Skeletal muscle tissue (tissue), 3 donors: ENCODE measurements at regions not wholly inside any gene's neighbourhood (a gene's known extent, or its start where the extent isn't known, plus 50 kb on each side); places are given as distances from the start of the nearest gene placed in this dataset.

Experiments
- H3K27ac ChIP-seq: one replicate; pipeline ENCODE4 v1.7.0; 2013; ENCODE audit warnings: mild to moderate bottlenecking, low read depth, low read length, inconsistent platforms
- H3K27me3 ChIP-seq, 3 donors: one replicate each; pipeline ENCODE4 v1.7.0; 2013; ENCODE audit warnings: low read length in 3 of 3; ENCODE audit not compliant: control insufficient read depth in 3 of 3, insufficient read depth in 3 of 3
- H3K36me3 ChIP-seq, 3 donors: one replicate each; pipeline ENCODE4 v1.7.0; 2013; ENCODE audit warnings: low read length in 3 of 3; ENCODE audit not compliant: control insufficient read depth in 3 of 3, insufficient read depth in 3 of 3
- H3K4me1 ChIP-seq, 3 donors: one replicate each; pipeline ENCODE4 v1.7.0; 2013; ENCODE audit warnings: low read length in 3 of 3, mild to moderate bottlenecking in 3 of 3; ENCODE audit not compliant: control insufficient read depth in 3 of 3, insufficient read depth in 3 of 3
- H3K4me3 ChIP-seq, 3 donors: one replicate each; pipeline ENCODE4 v1.7.0; 2013; ENCODE audit warnings: low read length in 3 of 3
- H3K9ac ChIP-seq, 3 donors: one replicate each; pipeline ENCODE4 v1.7.0; 2013; ENCODE audit warnings: low read length in 3 of 3, mild to moderate bottlenecking in 3 of 3, moderate library complexity in 2 of 3, low read depth in 1 of 3
- H3K9me3 ChIP-seq, 3 donors: one replicate each; pipeline ENCODE4 v1.7.0; 2013; ENCODE audit warnings: low read length in 3 of 3; ENCODE audit not compliant: control insufficient read depth in 3 of 3
- donor health status: Osteomylitis.

DNA sequence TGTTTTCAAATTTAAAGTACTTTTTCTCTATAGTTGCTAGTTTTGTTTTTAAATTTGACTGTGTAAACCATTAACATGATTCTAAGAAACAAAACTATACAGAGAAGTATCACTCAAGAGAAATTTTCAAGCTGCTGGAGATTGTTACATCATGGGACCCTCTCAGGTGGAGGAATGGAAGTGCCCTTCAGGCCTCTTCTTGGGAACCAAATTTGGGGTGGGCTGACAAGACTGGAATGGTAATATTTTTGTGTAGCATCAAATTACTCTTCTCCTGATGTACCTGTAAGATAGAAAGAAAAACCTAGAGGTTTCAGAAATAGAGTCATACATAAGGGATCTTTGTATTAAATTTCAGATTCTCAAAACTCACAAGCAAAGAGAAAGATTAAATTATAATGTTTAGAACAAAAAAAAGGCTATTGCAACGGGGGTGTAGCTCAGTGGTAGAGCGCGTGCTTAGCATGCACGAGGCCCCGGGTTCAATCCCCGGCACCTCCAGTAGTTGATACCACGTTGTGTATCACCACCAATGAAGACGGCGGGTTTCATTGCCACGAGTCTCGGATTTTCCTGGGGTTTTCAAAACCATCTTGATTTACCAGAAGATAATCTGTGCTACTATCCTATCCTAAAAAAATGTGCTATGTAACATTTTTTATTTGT is 193.7 kb downstream of the GPX5 start:
- H3K9me3 ChIP-seq = no peaks in the 10 kb centered on the region

DNA sequence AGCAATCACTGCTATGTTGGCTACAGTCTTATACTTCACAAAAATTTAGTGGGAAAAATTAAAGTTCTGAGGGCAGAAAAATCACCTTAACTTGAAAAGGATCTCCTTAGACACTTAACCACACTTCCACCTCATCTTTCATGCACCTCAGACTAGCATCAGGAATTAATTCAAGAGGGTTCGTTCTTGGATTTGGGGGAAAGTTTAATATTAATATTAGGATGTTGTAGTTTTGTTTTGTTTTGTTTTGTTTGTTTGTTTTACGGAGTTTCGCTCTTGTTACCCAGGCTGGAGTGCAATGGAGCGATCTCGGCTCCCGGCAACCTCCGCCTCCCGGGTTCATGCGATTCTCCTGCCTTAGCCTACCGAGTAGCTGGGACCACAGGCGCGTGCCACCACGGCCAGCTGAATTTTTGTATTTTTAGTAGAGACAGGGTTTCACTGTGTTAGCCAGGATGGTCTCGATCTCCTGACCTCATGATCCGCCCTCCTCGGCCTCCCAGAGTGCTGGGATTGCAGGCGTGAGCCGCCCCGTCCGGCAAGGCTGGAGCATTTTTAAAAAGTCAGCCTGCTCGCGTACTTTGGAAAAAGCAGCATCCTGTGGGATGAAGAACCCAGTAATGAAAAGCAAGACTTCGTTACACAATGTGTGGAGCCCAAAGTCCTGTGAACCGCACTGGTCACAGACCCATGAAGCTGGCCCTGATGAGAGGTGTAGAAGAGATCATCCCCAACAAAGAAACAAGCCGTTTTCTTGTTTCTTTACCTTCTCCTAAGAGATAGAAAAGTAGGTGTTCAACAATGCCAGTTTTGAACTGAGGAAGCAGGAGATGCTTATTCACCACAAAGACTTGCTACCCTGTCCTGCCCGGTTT is 194.9 kb downstream of the GPX5 start:
- no peaks in the 10 kb centered on the region for H3K9me3 ChIP-seq
- no peak overlapping the region for H3K4me3 ChIP-seq
- H3K27me3 ChIP-seq = peaks cover 0 to 15% (median 3%) of the 10 kb centered on the region in 3 donors
- no peak overlapping the region for H3K9ac ChIP-seq
- H3K4me1 ChIP-seq = no peaks in the 10 kb centered on the region
- H3K27ac ChIP-seq = no peak overlapping the region
- no peaks in the 10 kb centered on the region for H3K36me3 ChIP-seq

More for the DNA sequence above, 193.7 kb downstream of the GPX5 start:
- no peaks in the 10 kb centered on the region for H3K4me1 ChIP-seq
- H3K27me3 ChIP-seq = peaks cover 0 to 15% (median 3%) of the 10 kb centered on the region in 3 donors
- H3K4me3 ChIP-seq = no peak overlapping the region
- no peak overlapping the region for H3K27ac ChIP-seq
- no peaks in the 10 kb centered on the region for H3K36me3 ChIP-seq
- no peak overlapping the region for H3K9ac ChIP-seq

DNA sequence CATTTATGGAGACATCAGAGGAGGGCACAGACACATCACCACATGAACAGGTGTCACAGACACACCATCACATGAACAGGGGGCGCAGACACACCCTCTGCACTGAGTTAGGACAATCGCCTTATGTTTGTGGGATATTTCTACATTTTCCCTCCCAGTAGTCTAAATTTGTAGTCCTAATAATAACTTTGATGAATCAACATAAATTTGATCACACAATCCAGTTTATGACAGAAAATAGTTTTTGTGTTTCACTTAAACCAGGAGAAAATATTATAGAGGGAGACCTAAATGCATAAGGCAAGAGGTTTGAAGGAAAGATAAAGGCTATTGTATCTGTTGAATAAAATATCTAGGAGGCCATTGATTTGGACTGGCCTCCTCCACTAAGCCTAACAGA is 195.7 kb downstream of the GPX5 start:
- Histone ChIP-seq H3K36me3 (no peaks in the 10 kb centered on the region), H3K27me3 (peaks cover 0 to 15% (median 3%) of the 10 kb centered on the region in 3 donors), H3K9ac (no peak overlapping the region)

DNA sequence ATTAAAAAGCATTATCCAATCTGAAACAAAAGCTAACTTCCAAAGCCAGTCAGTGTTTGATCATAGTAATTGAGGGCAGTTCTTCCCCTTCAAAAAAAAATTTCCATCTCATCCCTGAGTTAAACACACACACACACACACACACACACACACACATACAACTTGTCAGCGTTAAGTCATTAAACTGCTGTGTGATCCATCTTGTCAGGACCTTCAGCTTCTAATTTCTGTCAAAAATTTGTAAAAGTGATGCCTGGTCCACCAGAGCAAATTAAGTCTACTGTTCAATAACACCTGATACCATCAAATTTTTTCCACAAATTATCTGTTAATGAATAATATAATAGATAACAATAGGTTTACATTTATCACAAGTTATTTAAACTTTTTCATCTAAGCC is 198.7 kb downstream of the GPX5 start:
- Histone ChIP-seq H3K4me1 (peaks cover 0 to 4% (median 3%) of the 10 kb centered on the region in 3 donors), H3K36me3 (no peaks in the 10 kb centered on the region), H3K27me3 (peaks cover 0 to 17% (median 3%) of the 10 kb centered on the region in 3 donors), H3K27ac (no peak overlapping the region), H3K9me3 (no peaks in the 10 kb centered on the region), H3K4me3 (no peak overlapping the region), H3K9ac (no peak overlapping the region)

More for the DNA sequence above, 195.7 kb downstream of the GPX5 start:
- H3K4me3 ChIP-seq = no peak overlapping the region
- H3K27ac ChIP-seq = no peak overlapping the region
- no peaks in the 10 kb centered on the region for H3K4me1 ChIP-seq
- no peaks in the 10 kb centered on the region for H3K9me3 ChIP-seq

DNA sequence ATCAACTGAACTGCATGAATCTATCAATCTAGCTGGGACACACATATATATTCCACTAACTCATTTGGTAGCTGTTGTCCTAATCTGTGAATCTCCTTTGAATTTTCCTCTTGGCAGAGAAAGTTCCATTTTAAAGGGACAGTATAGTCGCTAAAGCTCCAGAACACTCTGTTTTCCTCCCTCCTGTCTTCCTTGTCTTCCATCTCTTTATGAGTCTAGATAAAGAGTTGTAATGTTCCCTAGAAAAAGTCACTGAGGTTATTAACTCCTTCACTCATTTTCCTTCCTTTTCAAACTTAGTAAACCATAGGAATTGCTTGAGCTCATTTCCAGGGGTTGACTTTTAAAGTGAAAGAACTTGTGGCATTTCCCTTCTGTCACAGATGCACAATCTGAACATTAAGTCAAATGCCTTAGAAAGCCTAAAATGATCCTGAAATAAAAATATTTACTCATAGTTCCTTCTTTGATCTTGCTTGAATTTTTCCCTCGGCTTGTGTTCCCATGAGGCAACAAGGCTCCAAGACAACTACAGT is 198.4 kb downstream of the TRIM27 start:
- Histone ChIP-seq H3K9ac (no peak overlapping the region), H3K27me3 (peaks cover 0 to 22% (median 9%) of the 10 kb centered on the region in 3 donors), H3K9me3 (no peaks in the 10 kb centered on the region), H3K27ac (no peak overlapping the region), H3K4me3 (no peak overlapping the region), H3K36me3 (no peaks in the 10 kb centered on the region), H3K4me1 (peaks cover 0 to 4% (median 3%) of the 10 kb centered on the region in 3 donors)

DNA sequence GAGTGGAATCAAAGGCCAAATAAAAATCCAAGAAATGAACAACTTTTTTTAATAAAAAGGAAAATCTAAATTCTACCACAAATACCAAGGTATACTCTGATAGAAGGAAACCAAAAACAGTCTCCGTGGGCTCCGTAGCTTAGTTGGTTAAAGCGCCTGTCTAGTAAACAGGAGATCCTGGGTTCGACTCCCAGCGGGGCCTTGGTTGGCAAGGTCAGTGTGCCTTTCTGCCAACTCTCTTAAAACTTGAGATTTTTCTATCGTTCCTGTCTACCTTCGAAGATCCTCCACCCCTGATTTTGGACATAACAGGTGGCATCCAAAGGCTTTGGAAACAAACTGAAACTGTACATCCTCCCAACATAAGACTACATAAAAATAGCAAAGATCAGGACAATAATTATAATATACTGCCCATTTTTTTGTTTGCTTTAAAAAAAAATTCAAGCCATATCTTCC is 197.9 kb downstream of the TRIM27 start:
- Histone ChIP-seq H3K36me3 (no peaks in the 10 kb centered on the region), H3K9ac (no peak overlapping the region), H3K4me3 (no peak overlapping the region), H3K9me3 (no peaks in the 10 kb centered on the region), H3K4me1 (peaks cover 0 to 4% (median 3%) of the 10 kb centered on the region in 3 donors), H3K27ac (no peak overlapping the region), H3K27me3 (peaks cover 2 to 28% (median 9%) of the 10 kb centered on the region in 3 donors)

DNA sequence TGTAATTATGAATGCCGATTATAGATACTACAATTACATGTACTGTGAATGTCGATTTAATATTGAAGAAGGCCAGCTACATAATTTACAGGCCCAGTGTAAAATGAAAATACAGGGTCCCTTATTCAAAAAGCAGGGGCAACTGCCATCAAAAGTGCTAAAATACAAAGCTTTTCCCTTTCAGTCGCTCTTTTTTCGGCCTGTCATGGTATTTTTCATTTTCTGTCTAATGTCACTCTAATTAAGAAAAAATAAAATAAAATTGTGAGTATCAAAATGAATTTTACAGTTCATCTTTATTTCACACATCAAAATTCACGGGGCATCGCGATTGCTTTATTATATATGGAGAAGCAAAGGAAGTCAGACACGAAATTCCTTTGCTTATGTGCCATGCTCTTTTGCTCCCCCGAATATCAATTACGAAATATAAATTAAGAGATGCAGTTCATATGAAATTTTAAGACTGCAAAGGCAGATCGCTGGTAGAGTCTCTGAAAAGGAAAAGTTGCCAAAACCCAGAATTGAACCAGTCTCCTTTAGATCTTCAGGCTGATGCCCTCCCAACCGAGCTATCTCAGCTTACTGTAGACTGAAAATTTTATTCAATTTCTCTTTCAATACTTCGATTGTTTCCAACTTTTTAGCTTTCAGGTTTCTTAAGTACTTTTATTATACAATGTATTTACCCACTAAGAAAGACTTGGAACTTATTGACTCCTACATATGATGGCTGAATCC is 197.0 kb downstream of the TRIM27 start:
- H3K4me3 ChIP-seq = no peak overlapping the region
- H3K27ac ChIP-seq = no peak overlapping the region
- peaks cover 0 to 4% (median 3%) of the 10 kb centered on the region in 3 donors for H3K4me1 ChIP-seq
- peaks cover 2 to 35% (median 10%) of the 10 kb centered on the region in 3 donors for H3K27me3 ChIP-seq
- H3K9me3 ChIP-seq = no peaks in the 10 kb centered on the region
- no peak overlapping the region for H3K9ac ChIP-seq
- H3K36me3 ChIP-seq = no peaks in the 10 kb centered on the region

DNA sequence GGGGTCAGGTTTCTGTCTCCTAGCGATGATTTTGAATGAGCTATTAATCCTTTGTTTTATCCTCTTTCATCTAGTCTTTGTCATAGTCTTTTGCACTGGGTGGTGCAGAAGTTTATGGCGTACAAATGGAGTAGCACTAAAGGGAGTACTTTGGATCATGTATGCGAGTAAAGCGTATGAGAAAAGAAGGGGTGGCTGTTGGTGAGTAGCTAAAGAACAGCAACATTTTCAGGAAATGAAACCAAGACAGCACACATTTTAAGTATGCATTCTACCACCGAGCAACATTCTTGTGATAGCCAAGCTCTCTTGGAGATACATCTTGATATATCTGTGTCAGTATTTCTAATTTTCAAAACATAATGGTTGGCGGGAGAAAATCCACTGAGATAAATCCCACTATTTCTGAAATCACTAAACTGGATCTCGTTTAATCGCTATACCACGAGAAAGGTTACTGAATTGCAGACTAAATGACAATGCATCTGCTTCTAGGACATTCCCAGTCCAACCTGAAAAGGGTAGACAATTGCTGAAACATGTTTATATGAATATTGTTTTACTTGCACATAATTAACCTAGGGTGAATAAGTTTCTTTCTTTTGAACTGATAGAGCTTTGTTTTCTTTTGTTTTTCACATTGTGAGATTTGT is 196.1 kb downstream of the TRIM27 start:
- Histone ChIP-seq H3K9ac (no peak overlapping the region), H3K27me3 (peaks cover 2 to 44% (median 18%) of the 10 kb centered on the region in 3 donors), H3K36me3 (no peaks in the 10 kb centered on the region), H3K4me3 (no peak overlapping the region), H3K27ac (no peak overlapping the region), H3K4me1 (peaks cover 0 to 4% (median 3%) of the 10 kb centered on the region in 3 donors), H3K9me3 (no peaks in the 10 kb centered on the region)
